A549 (cell line): ENCODE measurements at regions not wholly inside any gene's neighbourhood (a gene's known extent, or its start where the extent isn't known, plus 50 kb on each side); places are given as distances from the start of the nearest gene placed in this dataset.

Experiments
- ATAC-seq, 2 experiments: fragments of 200-7000 bp in 1 of 2; fragments of >200 bp in 1 of 2; cut with Nextera tagmentation in 1 of 2; cut with Tn5 transposase in 1 of 2; 3 replicates each; pipeline versions ENCODE4 v1.8.0 to v1.9.1; 2018 to 2020; ENCODE audit warnings: mild to moderate bottlenecking in 1 of 2, moderate library complexity in 1 of 2
- CTCF ChIA-PET: fragments of 300-600 bp; sonication (Branson Sonifier 250); formaldehyde crosslinking; extraction: SDS; loops from one replicate; lab custom pipeline; 2021; ENCODE audit warnings: antibody characterized with exemption, inconsistent platforms; lab: Yijun Ruan, JAX
- POLR2A ChIA-PET: fragments of 350-600 bp; formaldehyde crosslinking; extraction: SDS; loops from one replicate; lab custom pipeline; 2021; ENCODE audit warnings: antibody characterized with exemption, inconsistent platforms; lab: Yijun Ruan, JAX
- DNase-seq, 2 experiments: peaks; one replicate each; pipeline versions ENCODE4 v3.0.0 to v3.0.0-alpha.2; 2011 to 2016; ENCODE audit warnings: low read depth in 1 of 2, low spot score in 1 of 2
- FAIRE-seq: peaks from 2 replicates; lab custom pipeline; 2011; peaks lifted over from hg19 to GRCh38; lab: Jason Lieb, UNC
- H3K27ac ChIP-seq, 2 experiments: fragments of >200 bp; sonication (Bioruptor Twin); formaldehyde crosslinking; 3 replicates each; pipeline ENCODE4 v1.5.1; 2016 to 2017
- H3K4me1 ChIP-seq: fragments of >200 bp; sonication (Bioruptor Twin); formaldehyde crosslinking; 3 replicates; pipeline ENCODE4 v1.6.1; 2016
- H3K4me2 ChIP-seq: fragments of >200 bp; sonication (Bioruptor Twin); formaldehyde crosslinking; 3 replicates; pipeline ENCODE4 v1.6.1; 2016
- H3K4me3 ChIP-seq: fragments of >200 bp; sonication (Bioruptor Twin); formaldehyde crosslinking; 3 replicates; pipeline ENCODE4 v1.5.1; 2016
- H3K9me3 ChIP-seq: fragments of >200 bp; sonication (Bioruptor Twin); formaldehyde crosslinking; 3 replicates; pipeline ENCODE4 v1.6.1; 2016
- E2F6 ChIP-seq: IDR thresholded peaks from 2 replicates; pipeline ENCODE4 v1.6.1; 2012; ENCODE audit warnings: low read depth, borderline replicate concordance
- ELK1 ChIP-seq: fragments of 150-350 bp; IDR thresholded peaks from 2 replicates; pipeline ENCODE4 v1.6.1; 2014; ENCODE audit warnings: low read depth, mild to moderate bottlenecking, low read length
- HDAC2 ChIP-seq: fragments of 200-600 bp; sonication (generic); IDR thresholded peaks from 2 replicates; pipeline ENCODE4 v1.6.1; 2016
- MAZ ChIP-seq: fragments of 150-350 bp; IDR thresholded peaks from 2 replicates; pipeline ENCODE4 v1.6.1; 2014; ENCODE audit warnings: antibody characterized with exemption, low read depth, low read length, borderline replicate concordance
- MYC ChIP-seq: IDR thresholded peaks from 2 replicates; pipeline ENCODE4 v1.6.1; 2012; ENCODE audit warnings: mild to moderate bottlenecking, inconsistent platforms, low read length, improper control_type of control experiment, borderline replicate concordance
- NFE2L2 ChIP-seq: fragments of 150-350 bp; conservative IDR thresholded peaks from 2 replicates; pipeline ENCODE4 v1.6.1; 2014; ENCODE audit warnings: low read length
- NPAS2 ChIP-seq: fragments of 250-450 bp; sonication (Bioruptor Pico); IDR thresholded peaks from 2 replicates; pipeline ENCODE4 v1.8.0; 2022; ENCODE audit warnings: mild to moderate bottlenecking, moderate library complexity, borderline replicate concordance
- RARB ChIP-seq: fragments of 250-450 bp; sonication (Bioruptor Pico); IDR thresholded peaks from 2 replicates; pipeline ENCODE4 v1.8.0; 2021; ENCODE audit warnings: mild to moderate bottlenecking, moderate library complexity
- RCOR1 ChIP-seq: fragments of 150-350 bp; IDR thresholded peaks from 2 replicates; pipeline ENCODE4 v1.6.1; 2014; ENCODE audit warnings: antibody characterized with exemption, low read length, low read depth
- RNF2 ChIP-seq: fragments of 200-600 bp; sonication (generic); IDR thresholded peaks from 2 replicates; pipeline ENCODE4 v1.6.1; 2016; ENCODE audit warnings: low read depth, mild to moderate bottlenecking, antibody characterized with exemption, moderate library complexity, borderline replicate concordance
- TFCP2L1 ChIP-seq: fragments of 250-450 bp; sonication (Bioruptor Pico); IDR thresholded peaks from 2 replicates; pipeline ENCODE4 v1.5.0; 2021; ENCODE audit warnings: mild to moderate bottlenecking
- WGBS: methylation state at CpG from one replicate; pipeline ENCODE4 v1.1.6; 2017; ENCODE audit errors: missing lambda C conversion rate; 5-methylcytosine and 5-hydroxymethylcytosine counted together
- TF ChIP-seq, protein P1 (sequence below): fragments of >200 bp; sonication (Bioruptor Twin); formaldehyde crosslinking; IDR thresholded peaks from 3 replicates; pipeline ENCODE4 v1.6.1; 2016
- TF ChIP-seq, protein P2 (sequence below): fragments of 250-450 bp; sonication (Bioruptor Pico); IDR thresholded peaks from 2 replicates; pipeline ENCODE4 v1.5.0; 2021; ENCODE audit warnings: mild to moderate bottlenecking, moderate library complexity, borderline replicate concordance

- DNase-seq (no peak), FAIRE-seq (no peak), ATAC-seq (no peak)
- no peaks in the 10 kb centered on the region for H3K4me1 ChIP-seq
- no peak overlapping the region for H3K27ac ChIP-seq
- no peak overlapping the region for H3K4me2 ChIP-seq
- no peaks in the 10 kb centered on the region for H3K9me3 ChIP-seq
- 12% methylated on average over 1 of the region's 1 CpG for WGBS
- H3K4me3 ChIP-seq: no peak overlapping the region
- TF ChIP-seq NPAS2 (no peak), E2F6 (no peak), MAZ (no peak)
- TF ChIP-seq, protein P1, sequence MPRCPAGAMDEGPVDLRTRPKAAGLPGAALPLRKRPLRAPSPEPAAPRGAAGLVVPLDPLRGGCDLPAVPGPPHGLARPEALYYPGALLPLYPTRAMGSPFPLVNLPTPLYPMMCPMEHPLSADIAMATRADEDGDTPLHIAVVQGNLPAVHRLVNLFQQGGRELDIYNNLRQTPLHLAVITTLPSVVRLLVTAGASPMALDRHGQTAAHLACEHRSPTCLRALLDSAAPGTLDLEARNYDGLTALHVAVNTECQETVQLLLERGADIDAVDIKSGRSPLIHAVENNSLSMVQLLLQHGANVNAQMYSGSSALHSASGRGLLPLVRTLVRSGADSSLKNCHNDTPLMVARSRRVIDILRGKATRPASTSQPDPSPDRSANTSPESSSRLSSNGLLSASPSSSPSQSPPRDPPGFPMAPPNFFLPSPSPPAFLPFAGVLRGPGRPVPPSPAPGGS: no peak
- TF ChIP-seq, protein P2, sequence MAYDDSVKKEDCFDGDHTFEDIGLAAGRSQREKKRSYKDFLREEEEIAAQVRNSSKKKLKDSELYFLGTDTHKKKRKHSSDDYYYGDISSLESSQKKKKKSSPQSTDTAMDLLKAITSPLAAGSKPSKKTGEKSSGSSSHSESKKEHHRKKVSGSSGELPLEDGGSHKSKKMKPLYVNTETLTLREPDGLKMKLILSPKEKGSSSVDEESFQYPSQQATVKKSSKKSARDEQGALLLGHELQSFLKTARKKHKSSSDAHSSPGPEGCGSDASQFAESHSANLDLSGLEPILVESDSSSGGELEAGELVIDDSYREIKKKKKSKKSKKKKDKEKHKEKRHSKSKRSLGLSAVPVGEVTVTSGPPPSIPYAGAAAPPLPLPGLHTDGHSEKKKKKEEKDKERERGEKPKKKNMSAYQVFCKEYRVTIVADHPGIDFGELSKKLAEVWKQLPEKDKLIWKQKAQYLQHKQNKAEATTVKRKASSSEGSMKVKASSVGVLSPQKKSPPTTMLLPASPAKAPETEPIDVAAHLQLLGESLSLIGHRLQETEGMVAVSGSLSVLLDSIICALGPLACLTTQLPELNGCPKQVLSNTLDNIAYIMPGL (CRISPR knock-in tag): no peak
- TF ChIP-seq, all 56 proteins: peak for 0
- POLR2A ChIA-PET: no interaction called here
- CTCF ChIA-PET: no interaction called here
These were observed 63.7 kb downstream of the FHIP1A start for GRCh38 chr4:151472711-151473110.

DNA sequence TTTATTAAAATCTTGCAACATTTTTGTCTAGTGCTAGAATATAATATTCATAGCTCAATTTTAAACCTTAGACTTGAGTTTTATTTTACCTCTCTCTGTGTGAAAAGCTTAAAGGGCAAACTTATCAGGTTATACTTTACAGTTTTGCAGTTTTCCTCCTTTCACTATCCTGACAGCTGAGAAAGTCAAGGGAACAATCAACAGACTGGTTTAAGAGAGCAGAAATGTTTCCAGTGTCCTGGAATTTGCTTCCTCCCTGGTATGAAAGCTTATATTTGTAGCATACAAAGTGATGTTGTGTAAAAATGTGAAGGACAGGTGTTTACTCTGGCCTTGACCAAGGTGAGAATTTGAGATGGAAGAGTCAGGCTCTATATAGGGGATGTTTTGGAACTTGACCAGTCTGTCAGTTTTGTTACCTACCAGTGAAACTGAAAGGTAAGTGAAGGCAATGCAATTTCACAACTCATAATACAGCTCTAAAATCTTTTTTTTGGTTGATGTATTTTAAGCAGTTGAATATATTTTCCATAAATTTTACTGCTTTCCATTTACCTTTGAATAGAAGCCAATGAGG lies 64.6 kb downstream of the FHIP1A start:
- no peaks in the 10 kb centered on the region for H3K9me3 ChIP-seq
- CTCF ChIA-PET: no interaction called here
- ATAC-seq (no peak), FAIRE-seq (no peak)
- H3K4me3 ChIP-seq: no peak overlapping the region
- H3K27ac ChIP-seq: no peak overlapping the region
- TF ChIP-seq ELK1: no peak
- no peak for TF ChIP-seq E2F6
- TF ChIP-seq HDAC2: no peak
- TF ChIP-seq RCOR1: no peak
- no peak for TF ChIP-seq TFCP2L1
- no peak for TF ChIP-seq MYC
- no peak for TF ChIP-seq RNF2
- TF ChIP-seq, all 56 proteins: peak for 0
- H3K4me1 ChIP-seq: no peaks in the 10 kb centered on the region
- POLR2A ChIA-PET: no interaction called here
- no peak for DNase-seq
- H3K4me2 ChIP-seq: no peak overlapping the region

DNA sequence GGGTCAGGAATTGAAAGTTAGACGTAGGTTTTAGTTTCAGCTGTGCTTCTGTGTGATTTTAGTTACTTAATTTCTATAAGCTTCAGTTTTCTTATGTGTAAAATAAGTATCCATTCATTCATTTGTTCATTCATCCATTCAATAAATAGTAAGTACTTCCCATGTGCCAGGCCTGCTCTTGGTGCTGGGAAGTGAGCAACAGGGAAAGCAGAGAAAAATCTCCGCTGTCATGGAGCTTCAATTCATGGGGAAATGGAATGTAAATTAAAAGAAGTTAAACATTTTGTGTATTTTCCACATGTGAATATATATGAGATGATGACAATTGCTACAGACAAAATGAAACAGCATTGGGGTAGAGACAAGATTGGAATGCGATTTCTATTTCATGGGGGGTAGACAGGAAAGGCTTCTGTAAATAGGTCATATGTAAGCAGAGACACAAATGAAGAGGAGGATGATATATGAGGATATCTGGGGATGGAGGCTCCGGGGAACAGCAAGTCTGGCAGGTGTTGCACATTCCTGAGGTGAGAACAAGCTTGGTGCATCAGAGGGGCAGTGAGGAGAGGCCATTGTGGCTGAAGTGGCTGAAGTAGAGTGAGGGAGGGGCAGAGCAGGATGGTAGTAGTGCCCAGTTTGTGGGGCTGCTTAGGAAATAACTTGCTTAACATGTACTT lies 66.2 kb downstream of the FHIP1A start:
- no peak for TF ChIP-seq RARB (CRISPR knock-in tag)
- no peak for TF ChIP-seq NFE2L2
- no peak overlapping the region for H3K4me3 ChIP-seq
- H3K4me2 ChIP-seq: no peak overlapping the region
- ChIA-PET CTCF (no interaction called here), POLR2A (no interaction called here)
- FAIRE-seq: no peak
- no peak overlapping the region for H3K27ac ChIP-seq
- H3K4me1 ChIP-seq: no peaks in the 10 kb centered on the region
- no peak for ATAC-seq
- 49% methylated on average over 4 of the region's 4 CpGs for WGBS
- no peak for DNase-seq
- no peaks in the 10 kb centered on the region for H3K9me3 ChIP-seq
